Skeletal muscle satellite cell (primary cell): ENCODE measurements at regions not wholly inside any gene's neighbourhood (a gene's known extent, or its start where the extent isn't known, plus 50 kb on each side); places are given as distances from the start of the nearest gene placed in this dataset.

Experiments
- H3K27me3 ChIP-seq: 2 replicates; pipeline ENCODE4 v1.7.0; 2013; ENCODE audit warnings: low read length; ENCODE audit not compliant: control insufficient read depth, insufficient read depth
- H3K36me3 ChIP-seq: 2 replicates; pipeline ENCODE4 v1.7.0; 2013; ENCODE audit warnings: mild to moderate bottlenecking, control low read depth, low read length; ENCODE audit not compliant: insufficient read depth
- H3K4me1 ChIP-seq: 2 replicates; pipeline ENCODE4 v1.7.0; 2013; ENCODE audit warnings: low read length; ENCODE audit not compliant: control insufficient read depth, insufficient read depth
- H3K4me2 ChIP-seq: 2 replicates; pipeline ENCODE4 v1.7.0; 2013; ENCODE audit warnings: mild to moderate bottlenecking, low read length
- H3K4me3 ChIP-seq: 2 replicates; pipeline ENCODE4 v1.7.0; 2013; ENCODE audit warnings: low read length
- H3K9ac ChIP-seq: 2 replicates; pipeline ENCODE4 v1.7.0; 2013; ENCODE audit warnings: mild to moderate bottlenecking, low read depth, low read length, moderate library complexity
- H3K9me3 ChIP-seq: replicated peaks from 2 replicates; pipeline ENCODE4 v1.7.0; 2013; ENCODE audit warnings: mild to moderate bottlenecking, control low read depth, low read length

- Histone ChIP-seq H3K27me3 (peaks cover 10% of the 10 kb centered on the region), H3K9ac (no peak overlapping the region), H3K4me3 (no peak overlapping the region), H3K4me2 (no peak overlapping the region), H3K4me1 (peaks cover 5% of the 10 kb centered on the region), H3K36me3 (no peaks in the 10 kb centered on the region), H3K9me3 (no peaks in the 10 kb centered on the region)
Measured at GRCh38 chr10:60728056-60728455, 50.2 kb upstream of the CDK1 start.

DNA sequence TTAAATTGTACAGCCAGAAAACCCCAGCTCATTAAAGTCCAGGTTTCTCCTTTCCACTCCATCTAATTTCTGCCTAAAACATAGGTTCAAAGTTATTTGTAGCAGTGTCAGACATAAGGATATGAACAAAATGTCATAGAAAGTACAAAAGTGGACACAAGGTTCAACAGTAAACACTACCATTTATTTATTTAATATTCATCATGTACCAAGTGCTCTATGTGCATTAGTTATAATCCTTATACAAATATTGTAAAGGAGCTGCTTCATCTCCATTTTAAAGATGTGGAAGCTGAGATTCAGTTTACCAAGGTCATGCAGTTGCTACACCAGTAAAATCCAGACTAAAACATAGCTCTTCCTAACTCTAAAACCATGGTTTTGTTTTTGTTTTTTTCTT lies 52.0 kb upstream of the CDK1 start:
- H3K4me3 ChIP-seq: no peak overlapping the region

GRCh38 chr10:60722623-60723022 lies 55.7 kb upstream of the CDK1 start:
- Histone ChIP-seq H3K27me3 (no peaks in the 10 kb centered on the region), H3K9ac (no peak overlapping the region), H3K4me1 (peaks cover 7% of the 10 kb centered on the region), H3K36me3 (no peaks in the 10 kb centered on the region), H3K4me3 (no peak overlapping the region), H3K9me3 (no peaks in the 10 kb centered on the region), H3K4me2 (no peak overlapping the region)

More for the DNA sequence above, 52.0 kb upstream of the CDK1 start:
- H3K36me3 ChIP-seq: no peaks in the 10 kb centered on the region
- no peak overlapping the region for H3K9ac ChIP-seq
- H3K4me1 ChIP-seq: no peaks in the 10 kb centered on the region
- no peak overlapping the region for H3K4me2 ChIP-seq
- no peaks in the 10 kb centered on the region for H3K27me3 ChIP-seq
- no peaks in the 10 kb centered on the region for H3K9me3 ChIP-seq

DNA sequence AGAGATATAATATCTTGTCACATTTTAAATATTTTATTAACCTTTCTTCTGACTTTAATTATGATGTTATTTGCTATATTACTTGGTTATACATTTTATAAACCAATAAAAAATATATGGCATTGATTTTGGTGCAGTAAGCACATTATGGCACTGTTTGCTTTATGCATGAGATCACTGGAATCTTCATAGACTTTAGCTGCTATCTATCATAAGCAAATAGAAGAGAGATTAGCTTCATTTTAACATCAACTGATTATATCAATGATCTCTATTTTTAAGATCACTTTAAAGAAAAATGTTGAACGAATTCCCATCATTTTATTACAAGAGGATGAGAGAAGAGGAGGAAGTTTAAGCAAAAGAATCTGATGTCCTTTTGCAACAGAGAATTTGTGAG lies 58.6 kb upstream of the CDK1 start:
- Histone ChIP-seq H3K27me3 (no peaks in the 10 kb centered on the region), H3K4me3 (no peak overlapping the region), H3K4me1 (peaks cover 7% of the 10 kb centered on the region), H3K4me2 (no peak overlapping the region), H3K9me3 (no peaks in the 10 kb centered on the region), H3K9ac (no peak overlapping the region), H3K36me3 (no peaks in the 10 kb centered on the region)

GRCh38 chr10:60718886-60719285 lies 59.4 kb upstream of the CDK1 start:
- Histone ChIP-seq H3K4me2 (peak overlapping the region; percentile 19), H3K27me3 (no peaks in the 10 kb centered on the region), H3K36me3 (no peaks in the 10 kb centered on the region), H3K9me3 (no peaks in the 10 kb centered on the region), H3K4me3 (no peak overlapping the region), H3K4me1 (peaks cover 7% of the 10 kb centered on the region), H3K9ac (no peak overlapping the region)

GRCh38 chr10:60717852-60718251 lies 60.4 kb upstream of the CDK1 start:
- H3K9me3 ChIP-seq: no peaks in the 10 kb centered on the region
- H3K4me1 ChIP-seq: peaks cover 7% of the 10 kb centered on the region
- no peak overlapping the region for H3K4me2 ChIP-seq
- H3K36me3 ChIP-seq: no peaks in the 10 kb centered on the region
- H3K9ac ChIP-seq: no peak overlapping the region
- no peaks in the 10 kb centered on the region for H3K27me3 ChIP-seq
- H3K4me3 ChIP-seq: no peak overlapping the region

GRCh38 chr10:60714233-60714632 lies 64.0 kb upstream of the CDK1 start:
- Histone ChIP-seq H3K4me3 (no peak overlapping the region), H3K4me2 (no peak overlapping the region), H3K27me3 (no peaks in the 10 kb centered on the region), H3K9ac (no peak overlapping the region), H3K9me3 (no peaks in the 10 kb centered on the region), H3K36me3 (no peaks in the 10 kb centered on the region), H3K4me1 (peaks cover 7% of the 10 kb centered on the region)

DNA sequence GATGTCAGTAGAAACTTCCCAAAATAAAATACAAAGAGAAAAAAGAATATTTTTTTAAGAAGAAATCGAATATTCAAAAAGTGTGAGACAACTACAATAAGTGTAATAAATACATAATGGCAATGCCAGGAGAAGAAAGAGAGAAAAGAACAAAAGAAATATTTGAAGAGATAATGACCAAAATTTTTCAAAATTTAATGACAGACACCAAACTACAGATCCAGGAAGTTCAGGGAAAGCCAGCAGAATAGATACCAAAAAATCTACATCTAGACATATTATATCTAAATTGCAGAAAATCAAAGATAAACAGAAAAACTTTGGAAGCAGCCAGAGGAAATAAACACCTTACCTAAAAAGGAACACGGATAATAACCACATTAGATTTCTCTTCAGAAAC lies 66.8 kb upstream of the CDK1 start:
- no peaks in the 10 kb centered on the region for H3K4me1 ChIP-seq
- no peaks in the 10 kb centered on the region for H3K36me3 ChIP-seq
- H3K9me3 ChIP-seq: no peaks in the 10 kb centered on the region
- no peak overlapping the region for H3K4me2 ChIP-seq
- H3K4me3 ChIP-seq: no peak overlapping the region
- H3K9ac ChIP-seq: no peak overlapping the region
- no peaks in the 10 kb centered on the region for H3K27me3 ChIP-seq

- Histone ChIP-seq H3K27me3 (no peaks in the 10 kb centered on the region), H3K9me3 (no peaks in the 10 kb centered on the region), H3K36me3 (no peaks in the 10 kb centered on the region), H3K4me1 (no peaks in the 10 kb centered on the region), H3K4me2 (no peak overlapping the region), H3K4me3 (no peak overlapping the region), H3K9ac (no peak overlapping the region)
Measured at GRCh38 chr10:60710041-60710440, 68.2 kb upstream of the CDK1 start.

- H3K4me3 ChIP-seq: no peak overlapping the region
- no peaks in the 10 kb centered on the region for H3K27me3 ChIP-seq
- H3K9me3 ChIP-seq: no peaks in the 10 kb centered on the region
- H3K4me2 ChIP-seq: no peak overlapping the region
- no peaks in the 10 kb centered on the region for H3K36me3 ChIP-seq
- H3K9ac ChIP-seq: no peak overlapping the region
- H3K4me1 ChIP-seq: no peaks in the 10 kb centered on the region
Measured at GRCh38 chr10:60708666-60709065, 69.6 kb upstream of the CDK1 start.

DNA sequence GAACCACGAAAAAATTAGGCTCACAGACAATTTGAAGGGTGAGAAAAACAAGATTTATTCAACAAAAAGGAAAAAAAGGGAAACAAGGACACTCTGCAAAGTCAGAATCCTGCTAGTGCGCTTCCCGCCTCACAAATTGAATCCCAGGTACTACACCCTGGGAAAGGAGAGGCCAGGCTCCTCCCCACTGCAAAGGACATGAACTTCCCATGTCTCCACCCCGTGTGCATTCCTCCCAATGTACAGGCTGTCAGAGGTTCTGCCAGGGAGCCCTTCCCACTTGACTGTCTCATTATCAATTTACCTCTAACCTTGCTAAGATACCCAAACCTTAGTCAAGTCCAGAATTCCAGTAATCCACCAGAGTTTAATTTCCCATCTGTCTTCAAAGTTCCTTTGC lies 70.4 kb upstream of the CDK1 start:
- no peak overlapping the region for H3K4me2 ChIP-seq
- no peak overlapping the region for H3K4me3 ChIP-seq
- no peaks in the 10 kb centered on the region for H3K9me3 ChIP-seq
- no peaks in the 10 kb centered on the region for H3K36me3 ChIP-seq
- H3K27me3 ChIP-seq: no peaks in the 10 kb centered on the region
- H3K4me1 ChIP-seq: no peaks in the 10 kb centered on the region
- H3K9ac ChIP-seq: no peak overlapping the region

- Histone ChIP-seq H3K27me3 (no peaks in the 10 kb centered on the region), H3K4me1 (no peaks in the 10 kb centered on the region), H3K4me3 (no peak overlapping the region), H3K4me2 (no peak overlapping the region), H3K9me3 (no peaks in the 10 kb centered on the region), H3K36me3 (no peaks in the 10 kb centered on the region), H3K9ac (no peak overlapping the region)
Measured at GRCh38 chr10:60706146-60706545, 72.1 kb upstream of the CDK1 start.
